Trophoblast cell (in vitro differentiated cells and primary cell): ENCODE measurements at regions not wholly inside any gene's neighbourhood (a gene's known extent, or its start where the extent isn't known, plus 50 kb on each side); places are given as distances from the start of the nearest gene placed in this dataset.

Experiments
- DNase-seq, 2 donors: peaks; one replicate each; pipeline ENCODE4 v3.0.0-alpha.2; 2016
- H2AFZ ChIP-seq: 2 replicates; pipeline ENCODE4 v1.6.1; 2013; ENCODE audit warnings: low read length, moderate library complexity, mild to moderate bottlenecking; ENCODE audit not compliant: insufficient read depth, poor library complexity
- H2AK5ac ChIP-seq: 2 replicates; pipeline ENCODE4 v1.6.1; 2013; ENCODE audit warnings: mild to moderate bottlenecking, low read length
- H2BK120ac ChIP-seq: 2 replicates; pipeline ENCODE4 v1.6.1; 2013; ENCODE audit warnings: low read length, mild to moderate bottlenecking, moderate library complexity; ENCODE audit not compliant: insufficient read depth, poor library complexity
- H2BK12ac ChIP-seq: 2 replicates; pipeline ENCODE4 v1.6.1; 2013; ENCODE audit warnings: mild to moderate bottlenecking, low read length, moderate library complexity
- H2BK5ac ChIP-seq: 2 replicates; pipeline ENCODE4 v1.6.1; 2013; ENCODE audit warnings: low read length, low read depth, moderate library complexity, mild to moderate bottlenecking; ENCODE audit not compliant: poor library complexity
- H3K14ac ChIP-seq: 2 replicates; pipeline ENCODE4 v1.6.1; 2013; ENCODE audit warnings: mild to moderate bottlenecking, low read length
- H3K18ac ChIP-seq: 2 replicates; pipeline ENCODE4 v1.6.1; 2013; ENCODE audit warnings: mild to moderate bottlenecking, low read length
- H3K23ac ChIP-seq: 2 replicates; pipeline ENCODE4 v1.6.1; 2013; ENCODE audit warnings: low read length
- H3K27ac ChIP-seq: 2 replicates; pipeline ENCODE4 v1.5.1; 2013; ENCODE audit warnings: low read depth, mild to moderate bottlenecking, inconsistent platforms, low read length, moderate library complexity
- H3K27me3 ChIP-seq: 2 replicates; pipeline ENCODE4 v1.6.1; 2013; ENCODE audit warnings: inconsistent platforms, mild to moderate bottlenecking, low read length, moderate library complexity; ENCODE audit not compliant: insufficient read depth
- H3K36me3 ChIP-seq, 2 experiments: 1 replicate in 1 of 2; 2 replicates in 1 of 2; pipeline ENCODE4 v1.6.1; 2013; ENCODE audit warnings: low read length in 2 of 2, mild to moderate bottlenecking in 2 of 2, moderate library complexity in 1 of 2; ENCODE audit not compliant: insufficient read depth in 2 of 2, control insufficient read depth in 1 of 2
- H3K4ac ChIP-seq: 2 replicates; pipeline ENCODE4 v1.6.1; 2013; ENCODE audit warnings: low read depth, mild to moderate bottlenecking, low read length, moderate library complexity
- H3K4me1 ChIP-seq, 2 experiments: 1 replicate in 1 of 2; 2 replicates in 1 of 2; pipeline ENCODE4 v1.6.1; 2013; ENCODE audit warnings: low read length in 2 of 2, mild to moderate bottlenecking in 2 of 2, moderate library complexity in 1 of 2; ENCODE audit not compliant: insufficient read depth in 2 of 2, control insufficient read depth in 1 of 2
- H3K4me2 ChIP-seq: 2 replicates; pipeline ENCODE4 v1.6.1; 2013; ENCODE audit warnings: inconsistent platforms, mild to moderate bottlenecking, low read length, moderate library complexity
- H3K4me3 ChIP-seq: 2 replicates; pipeline ENCODE4 v1.5.1; 2013; ENCODE audit warnings: mild to moderate bottlenecking, low read depth, low read length, inconsistent platforms
- H3K79me1 ChIP-seq: one replicate; pipeline ENCODE4 v1.6.1; 2013; ENCODE audit warnings: low read length
- H3K79me2 ChIP-seq: 2 replicates; pipeline ENCODE4 v1.6.1; 2013; ENCODE audit warnings: low read length, mild to moderate bottlenecking; ENCODE audit not compliant: control insufficient read depth, insufficient read depth, poor library complexity
- H3K9ac ChIP-seq: 2 replicates; pipeline ENCODE4 v1.6.1; 2013; ENCODE audit warnings: mild to moderate bottlenecking, low read length
- H3K9me3 ChIP-seq: 2 replicates; pipeline ENCODE4 v1.6.1; 2013; ENCODE audit warnings: low read depth, mild to moderate bottlenecking, control low read depth, inconsistent platforms, low read length; ENCODE audit not compliant: insufficient read depth
- H4K12ac ChIP-seq: 2 replicates; pipeline ENCODE4 v1.6.1; 2013; ENCODE audit warnings: low read depth, mild to moderate bottlenecking, low read length, moderate library complexity
- H4K8ac ChIP-seq: 2 replicates; pipeline ENCODE4 v1.6.1; 2013; ENCODE audit warnings: low read depth, mild to moderate bottlenecking, low read length, moderate library complexity
- H4K91ac ChIP-seq: one replicate; pipeline ENCODE4 v1.6.1; 2013; ENCODE audit warnings: low read depth, mild to moderate bottlenecking, low read length, moderate library complexity
- WGBS: extraction: QIAGEN DNeasy Blood & Tissue Kit; methylation state at CpG from one replicate; pipeline ENCODE4 v1.1.7; 2013; ENCODE audit warnings: missing lambda C conversion rate; ENCODE audit not compliant: insufficient read length, insufficient coverage; ENCODE audit errors: extremely low coverage; 5-methylcytosine and 5-hydroxymethylcytosine counted together

- Histone ChIP-seq H3K4me2 (no peak overlapping the region), H3K4me1 (no peaks in the 10 kb centered on the region), H2AFZ (no peak overlapping the region), H3K27me3 (no peaks in the 10 kb centered on the region), H3K4me3 (no peak overlapping the region), H3K79me2 (no peaks in the 10 kb centered on the region), H2AK5ac (no peak overlapping the region), H3K27ac (no peak overlapping the region), H3K18ac (no peak overlapping the region), H4K8ac (no peak overlapping the region), H3K79me1 (no peaks in the 10 kb centered on the region), H3K36me3 (no peaks in the 10 kb centered on the region), H3K14ac (no peak overlapping the region), H2BK120ac (no peak overlapping the region), H3K9me3 (no peaks in the 10 kb centered on the region), H3K23ac (no peak overlapping the region), H3K4ac (no peak overlapping the region), H3K9ac (no peak overlapping the region), H2BK12ac (no peak overlapping the region), H4K12ac (no peak overlapping the region), H4K91ac (no peak overlapping the region), H2BK5ac (no peak overlapping the region)
- WGBS, result no CpG with 5 or more reads among the region's 6 CpGs
- DNase-seq, result no peak
Observed at GRCh38 chr18:34651586-34652369, 58.3 kb upstream of the DTNA start.

DNA sequence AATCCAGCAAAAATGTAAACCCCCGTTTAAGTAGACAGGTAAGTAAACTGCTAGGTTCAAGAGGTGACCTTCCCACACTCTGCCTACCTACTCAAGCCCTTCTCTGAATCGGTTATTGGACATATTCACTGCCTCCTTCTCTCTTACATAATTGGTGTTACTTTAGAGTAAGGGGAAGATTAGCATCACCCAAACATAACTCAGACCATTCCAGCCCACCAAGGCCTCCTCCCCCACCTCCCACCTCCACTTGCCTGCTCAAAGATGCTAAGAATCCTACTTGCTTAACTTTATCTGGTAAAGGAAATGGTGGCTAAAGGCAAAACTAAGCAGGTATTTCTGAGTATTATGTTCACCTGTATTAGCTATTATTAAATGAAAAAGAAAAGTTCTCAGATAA is 55.0 kb upstream of the DTNA start:
- Histone ChIP-seq H4K8ac (no peak overlapping the region), H3K4me2 (no peak overlapping the region), H3K36me3 (no peaks in the 10 kb centered on the region), H2AK5ac (no peak overlapping the region), H3K9me3 (no peaks in the 10 kb centered on the region), H3K27me3 (no peaks in the 10 kb centered on the region), H2BK120ac (no peak overlapping the region), H3K79me2 (no peaks in the 10 kb centered on the region), H4K91ac (no peak overlapping the region), H3K23ac (no peak overlapping the region), H3K27ac (no peak overlapping the region), H2BK5ac (no peak overlapping the region), H3K79me1 (peaks cover 3% of the 10 kb centered on the region), H3K4me3 (no peak overlapping the region), H3K9ac (no peak overlapping the region), H3K4ac (no peak overlapping the region), H2BK12ac (no peak overlapping the region), H4K12ac (no peak overlapping the region), H2AFZ (no peak overlapping the region), H3K4me1 (peaks cover 2 to 3% of the 10 kb centered on the region in 2 experiments), H3K18ac (no peak overlapping the region), H3K14ac (no peak overlapping the region)
- no peak for DNase-seq
- WGBS, result no CpG with 5 or more reads among the region's 2 CpGs

- Histone ChIP-seq H3K23ac (no peak overlapping the region), H2AK5ac (no peak overlapping the region), H4K91ac (peak overlapping the region; percentile 57), H3K36me3 (no peaks in the 10 kb centered on the region), H3K27me3 (no peaks in the 10 kb centered on the region), H2BK5ac (no peak overlapping the region), H3K4me2 (no peak overlapping the region), H3K4ac (no peak overlapping the region), H3K9me3 (no peaks in the 10 kb centered on the region), H3K79me2 (no peaks in the 10 kb centered on the region), H3K9ac (no peak overlapping the region), H4K8ac (peak overlapping the region; percentile 9), H3K14ac (no peak overlapping the region), H3K27ac (no peak overlapping the region), H3K4me1 (peaks cover 3 to 5% of the 10 kb centered on the region in 2 experiments), H3K4me3 (no peak overlapping the region), H4K12ac (no peak overlapping the region), H2AFZ (no peak overlapping the region), H2BK12ac (peak overlapping the region; percentile 61), H2BK120ac (peak overlapping the region; percentile 68), H3K18ac (no peak overlapping the region), H3K79me1 (peaks cover 5% of the 10 kb centered on the region)
- no CpG with 5 or more reads among the region's 4 CpGs for WGBS
- DNase-seq, result no peak
Observed at GRCh38 chr18:34657860-34658500, 52.1 kb upstream of the DTNA start.

- peaks cover 3 to 5% of the 10 kb centered on the region in 2 experiments for H3K4me1 ChIP-seq
- H3K18ac ChIP-seq, result no peak overlapping the region
- peak overlapping the region; percentile 89 for H2BK12ac ChIP-seq
- H3K36me3 ChIP-seq, result no peaks in the 10 kb centered on the region
- H3K4ac ChIP-seq, result no peak overlapping the region
- H2BK5ac ChIP-seq, result peak overlapping the region; percentile 79
- no peaks in the 10 kb centered on the region for H3K79me2 ChIP-seq
- peak; percentile 80 to 82 for DNase-seq
- no peaks in the 10 kb centered on the region for H3K9me3 ChIP-seq
- H3K9ac ChIP-seq, result no peak overlapping the region
- no peak overlapping the region for H4K8ac ChIP-seq
- H3K79me1 ChIP-seq, result peaks cover 5% of the 10 kb centered on the region
- no peak overlapping the region for H3K4me3 ChIP-seq
- peak overlapping the region; percentile 61 for H3K4me2 ChIP-seq
- no peak overlapping the region for H2AFZ ChIP-seq
- H2BK120ac ChIP-seq, result peak overlapping the region; percentile 80
- H3K23ac ChIP-seq, result no peak overlapping the region
- H4K12ac ChIP-seq, result no peak overlapping the region
- H3K27me3 ChIP-seq, result no peaks in the 10 kb centered on the region
- H3K14ac ChIP-seq, result no peak overlapping the region
- H3K27ac ChIP-seq, result peak overlapping the region; percentile 97
- no CpG with 5 or more reads among the region's 8 CpGs for WGBS
- no peak overlapping the region for H2AK5ac ChIP-seq
- H4K91ac ChIP-seq, result no peak overlapping the region
Observed at GRCh38 chr18:34659579-34660517, 50.2 kb upstream of the DTNA start.
